Duodenal mucosa (tissue), 2 donors: ENCODE measurements at regions not wholly inside any gene's neighbourhood (a gene's known extent, or its start where the extent isn't known, plus 50 kb on each side); places are given as distances from the start of the nearest gene placed in this dataset.

Experiments used
- H3K27ac ChIP-seq: one replicate; pipeline ENCODE4 v1.7.0; 2013; ENCODE audit warnings: low read depth, low read length
- H3K27me3 ChIP-seq, 2 donors: one replicate each; pipeline ENCODE4 v1.7.0; 2013; ENCODE audit warnings: low read length in 2 of 2, control low read depth in 1 of 2; ENCODE audit not compliant: insufficient read depth in 2 of 2, control insufficient read depth in 1 of 2
- H3K36me3 ChIP-seq, 2 donors: one replicate each; pipeline ENCODE4 v1.7.0; 2013; ENCODE audit warnings: low read length in 2 of 2, control low read depth in 1 of 2; ENCODE audit not compliant: insufficient read depth in 2 of 2, control insufficient read depth in 1 of 2
- H3K4me1 ChIP-seq, 2 donors: one replicate each; pipeline ENCODE4 v1.7.0; 2013; ENCODE audit warnings: low read length in 2 of 2, control low read depth in 1 of 2; ENCODE audit not compliant: insufficient read depth in 2 of 2, control insufficient read depth in 1 of 2
- H3K4me3 ChIP-seq, 2 donors: one replicate each; pipeline ENCODE4 v1.7.0; 2013; ENCODE audit warnings: low read length in 2 of 2, low read depth in 1 of 2
- H3K9ac ChIP-seq, 2 donors: one replicate each; pipeline ENCODE4 v1.7.0; 2013; ENCODE audit warnings: low read length in 2 of 2, low read depth in 1 of 2
- H3K9me3 ChIP-seq, 2 donors: one replicate each; pipeline ENCODE4 v1.7.0; 2013; ENCODE audit warnings: low read length in 2 of 2, control low read depth in 1 of 2; ENCODE audit not compliant: control insufficient read depth in 1 of 2

DNA sequence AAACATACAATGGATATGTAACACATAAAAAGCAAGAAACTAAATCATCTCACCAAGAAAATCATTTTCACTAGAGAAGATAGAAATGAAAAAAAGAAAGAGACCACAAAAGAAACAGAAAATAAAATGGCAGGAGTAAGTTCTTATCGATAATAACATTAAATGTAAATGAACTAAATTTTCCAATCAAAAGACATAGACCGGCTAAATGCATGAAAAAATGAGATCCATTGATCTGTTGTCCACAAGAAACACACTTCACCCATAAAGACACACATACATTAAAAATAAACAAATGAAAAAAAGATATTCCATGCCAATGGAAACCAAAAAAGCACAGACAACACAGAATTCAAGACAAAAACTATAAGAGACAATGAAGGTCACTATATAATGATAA, 1771.9 kb downstream of the SI start:
- Histone ChIP-seq H3K9ac (no peak overlapping the region), H3K27ac (no peak overlapping the region), H3K4me1 (no peaks in the 10 kb centered on the region), H3K27me3 (no peaks in the 10 kb centered on the region), H3K4me3 (no peak overlapping the region), H3K36me3 (no peaks in the 10 kb centered on the region), H3K9me3 (peaks cover 8 to 11% of the 10 kb centered on the region in 2 donors)

DNA sequence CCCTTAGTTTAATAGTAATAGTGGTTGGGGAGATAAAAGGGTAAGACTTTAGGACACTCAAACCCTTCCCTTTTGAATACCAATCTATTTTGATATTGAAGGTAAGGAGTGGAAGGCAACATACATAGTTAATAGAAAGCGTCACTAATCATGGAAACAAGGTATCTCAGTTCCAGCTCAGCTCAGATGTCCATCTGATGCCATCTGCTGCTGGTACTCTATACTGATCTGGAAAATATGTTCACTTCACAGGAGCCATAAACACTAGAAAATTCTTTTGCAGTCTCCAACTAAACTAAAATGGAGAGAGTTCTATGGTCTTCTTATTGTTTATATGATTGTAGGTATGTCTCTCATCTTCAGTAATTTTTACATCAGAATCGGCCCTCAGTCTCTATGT, 1777.1 kb downstream of the OTOL1 start:
- H3K9ac ChIP-seq = no peak overlapping the region
- no peak overlapping the region for H3K27ac ChIP-seq
- no peak overlapping the region for H3K4me3 ChIP-seq
- H3K4me1 ChIP-seq = no peaks in the 10 kb centered on the region
- no peaks in the 10 kb centered on the region for H3K9me3 ChIP-seq
- no peaks in the 10 kb centered on the region for H3K36me3 ChIP-seq
- H3K27me3 ChIP-seq = no peaks in the 10 kb centered on the region

DNA sequence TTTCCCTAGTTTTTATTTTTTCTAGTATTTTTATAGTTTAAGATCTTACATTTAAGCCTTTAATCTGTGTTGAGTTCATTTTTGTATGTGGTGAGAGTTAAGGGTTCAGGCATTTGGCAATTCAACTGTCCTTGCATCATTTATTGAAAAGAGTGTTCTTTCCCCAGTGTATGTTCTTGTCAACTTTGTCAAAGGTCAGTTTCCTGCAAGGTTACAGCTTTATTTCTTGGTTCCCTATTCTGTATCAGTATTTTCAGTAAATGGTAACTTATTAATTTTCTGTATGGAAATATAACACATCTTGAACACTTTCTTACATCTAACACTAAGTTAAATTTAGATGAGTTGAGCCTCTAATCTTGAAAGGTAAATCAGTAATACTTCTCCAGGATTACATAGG, 1770.1 kb downstream of the OTOL1 start:
- Histone ChIP-seq H3K9ac (no peak overlapping the region), H3K4me1 (no peaks in the 10 kb centered on the region), H3K27ac (no peak overlapping the region), H3K9me3 (no peaks in the 10 kb centered on the region), H3K27me3 (no peaks in the 10 kb centered on the region), H3K36me3 (no peaks in the 10 kb centered on the region), H3K4me3 (no peak overlapping the region)

DNA sequence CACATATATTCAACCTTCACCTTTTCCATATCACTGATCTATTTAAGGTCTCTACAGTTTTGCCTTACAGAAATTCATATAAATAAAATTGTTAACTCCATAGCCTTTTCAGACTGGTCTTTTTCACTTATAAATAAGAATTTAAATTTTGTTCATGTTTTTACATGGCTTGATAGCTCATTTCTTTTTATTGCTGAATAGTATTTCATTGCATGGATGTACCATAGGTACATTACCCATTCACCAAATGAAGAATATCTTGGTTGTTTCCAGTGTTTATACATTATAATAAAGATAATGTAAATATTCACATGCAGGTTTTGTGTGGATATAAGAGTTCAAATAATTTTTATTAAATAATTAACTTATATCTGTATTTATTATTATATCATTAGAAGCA, 1765.0 kb downstream of the OTOL1 start:
- no peaks in the 10 kb centered on the region for H3K9me3 ChIP-seq
- H3K27ac ChIP-seq = no peak overlapping the region
- no peaks in the 10 kb centered on the region for H3K4me1 ChIP-seq
- no peaks in the 10 kb centered on the region for H3K27me3 ChIP-seq
- H3K36me3 ChIP-seq = no peaks in the 10 kb centered on the region
- H3K4me3 ChIP-seq = no peak overlapping the region
- H3K9ac ChIP-seq = no peak overlapping the region

DNA sequence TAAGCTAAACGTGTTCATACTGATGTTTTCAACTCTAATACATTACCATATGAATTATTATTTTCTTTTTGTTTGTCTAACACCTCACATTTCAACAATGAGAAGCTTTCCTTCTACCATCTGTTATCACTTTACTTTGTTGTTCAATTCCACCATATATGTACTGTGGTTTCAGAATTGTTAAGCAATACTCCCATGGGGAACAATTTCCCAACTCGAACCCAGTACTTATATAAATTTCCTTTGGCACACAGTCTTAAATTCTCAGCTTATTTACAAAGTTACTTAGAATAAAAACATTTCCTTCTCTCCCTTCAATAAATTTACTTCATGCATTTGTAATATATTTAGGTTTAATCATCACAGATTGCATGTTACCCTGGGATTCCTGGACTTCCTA, 1764.4 kb downstream of the OTOL1 start:
- Histone ChIP-seq H3K9ac (no peak overlapping the region), H3K36me3 (no peaks in the 10 kb centered on the region), H3K27ac (no peak overlapping the region), H3K4me1 (no peaks in the 10 kb centered on the region), H3K4me3 (no peak overlapping the region), H3K27me3 (no peaks in the 10 kb centered on the region), H3K9me3 (no peaks in the 10 kb centered on the region)

DNA sequence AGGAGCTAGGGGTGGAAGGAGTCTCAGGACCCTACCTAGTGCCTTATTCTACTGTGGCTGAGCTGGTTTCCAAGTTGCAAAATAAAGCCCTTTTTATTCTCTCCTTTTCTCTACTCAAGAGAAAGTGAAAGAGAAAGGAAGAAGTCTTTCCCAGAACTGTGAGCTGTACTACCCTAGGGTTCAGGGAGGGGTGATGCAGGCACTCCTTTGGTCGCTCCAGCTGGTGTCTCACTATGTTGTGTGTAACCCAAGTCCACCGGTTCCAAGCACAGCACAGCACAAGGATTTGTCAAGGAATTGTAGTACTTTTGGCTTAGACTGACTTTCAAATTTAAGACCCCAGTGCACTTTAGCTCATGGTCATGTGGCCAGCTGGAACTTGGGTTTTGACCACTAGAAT, 1721.7 kb downstream of the OTOL1 start:
- Histone ChIP-seq H3K4me3 (no peak overlapping the region), H3K27me3 (no peaks in the 10 kb centered on the region), H3K9ac (no peak overlapping the region), H3K36me3 (no peaks in the 10 kb centered on the region), H3K4me1 (no peaks in the 10 kb centered on the region), H3K27ac (no peak overlapping the region), H3K9me3 (peaks cover 0 to 8% of the 10 kb centered on the region in 2 donors)

DNA sequence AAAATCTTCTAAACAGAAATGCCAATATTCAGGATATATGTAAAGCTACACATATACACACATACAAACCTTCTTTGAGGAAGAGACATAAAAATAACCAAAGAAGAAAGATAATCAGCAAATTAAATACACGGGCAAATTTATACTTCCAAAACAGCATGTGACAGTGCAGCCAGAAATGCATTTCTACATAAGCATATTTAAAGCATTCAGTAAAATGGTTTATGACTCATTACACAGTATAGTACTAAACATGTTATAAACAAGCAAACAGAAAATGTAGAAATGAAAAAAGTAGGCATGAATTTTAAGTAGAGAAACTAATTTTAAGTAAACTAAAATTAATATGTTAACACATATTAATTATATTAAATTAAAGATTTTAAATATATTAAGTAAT, 1717.2 kb downstream of the OTOL1 start:
- Histone ChIP-seq H3K4me3 (no peak overlapping the region), H3K27me3 (no peaks in the 10 kb centered on the region), H3K4me1 (no peaks in the 10 kb centered on the region), H3K9ac (no peak overlapping the region), H3K9me3 (peaks cover 0 to 4% of the 10 kb centered on the region in 2 donors), H3K36me3 (no peaks in the 10 kb centered on the region), H3K27ac (no peak overlapping the region)

DNA sequence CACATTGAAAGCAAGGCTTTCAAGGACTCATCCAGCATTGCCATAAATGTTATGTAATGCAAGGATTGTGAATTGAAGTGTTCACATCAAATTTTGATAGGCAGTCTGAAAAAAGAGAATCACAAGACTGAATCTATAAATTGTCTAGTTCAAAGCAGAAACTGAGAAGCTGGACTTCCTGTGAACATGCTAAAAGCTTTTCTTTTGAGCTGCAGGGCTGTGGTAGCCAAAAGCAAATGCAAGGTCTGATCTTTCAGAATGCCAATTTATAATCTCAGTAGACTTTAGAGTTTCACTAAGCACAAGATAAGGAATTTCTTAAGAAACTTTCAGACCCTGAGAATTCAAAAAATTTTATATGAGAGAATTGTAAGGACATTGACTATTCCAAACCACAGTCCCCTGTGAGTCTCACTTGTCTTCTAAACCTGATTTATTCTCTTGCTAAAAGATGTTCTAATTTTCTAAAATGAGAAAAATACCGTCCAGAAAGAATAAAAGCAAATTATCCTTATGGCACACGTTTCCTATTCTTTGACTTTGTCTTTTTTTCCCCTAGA, 1700.3 kb downstream of the OTOL1 start:
- no peak overlapping the region for H3K27ac ChIP-seq
- no peak overlapping the region for H3K9ac ChIP-seq
- no peak overlapping the region for H3K4me3 ChIP-seq
- H3K36me3 ChIP-seq = no peaks in the 10 kb centered on the region
- peaks cover 0 to 8% of the 10 kb centered on the region in 2 donors for H3K9me3 ChIP-seq
- H3K27me3 ChIP-seq = no peaks in the 10 kb centered on the region
- no peaks in the 10 kb centered on the region for H3K4me1 ChIP-seq

DNA sequence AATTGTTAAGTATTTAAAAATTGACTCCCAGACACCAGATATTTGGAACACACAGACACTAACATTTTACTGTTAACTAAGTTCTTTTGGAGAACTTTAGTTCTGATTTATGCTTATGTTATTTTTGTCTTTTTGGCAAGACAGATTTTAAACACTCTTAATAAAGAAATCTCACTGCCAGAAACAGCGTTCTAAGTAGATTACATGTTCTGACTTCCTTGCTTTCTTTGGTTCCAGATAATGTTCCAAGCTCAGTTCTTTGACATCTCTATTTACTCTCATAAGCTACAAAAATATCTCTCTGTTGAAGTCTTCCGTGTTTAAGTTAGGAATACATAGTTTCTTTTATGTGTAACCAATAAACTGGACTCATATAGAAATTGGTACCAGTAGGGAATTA, 1699.6 kb downstream of the OTOL1 start:
- H3K9me3 ChIP-seq = peaks cover 0 to 8% of the 10 kb centered on the region in 2 donors
- no peaks in the 10 kb centered on the region for H3K4me1 ChIP-seq
- H3K27ac ChIP-seq = no peak overlapping the region
- no peak overlapping the region for H3K9ac ChIP-seq
- no peak overlapping the region for H3K4me3 ChIP-seq
- no peaks in the 10 kb centered on the region for H3K36me3 ChIP-seq
- no peaks in the 10 kb centered on the region for H3K27me3 ChIP-seq

DNA sequence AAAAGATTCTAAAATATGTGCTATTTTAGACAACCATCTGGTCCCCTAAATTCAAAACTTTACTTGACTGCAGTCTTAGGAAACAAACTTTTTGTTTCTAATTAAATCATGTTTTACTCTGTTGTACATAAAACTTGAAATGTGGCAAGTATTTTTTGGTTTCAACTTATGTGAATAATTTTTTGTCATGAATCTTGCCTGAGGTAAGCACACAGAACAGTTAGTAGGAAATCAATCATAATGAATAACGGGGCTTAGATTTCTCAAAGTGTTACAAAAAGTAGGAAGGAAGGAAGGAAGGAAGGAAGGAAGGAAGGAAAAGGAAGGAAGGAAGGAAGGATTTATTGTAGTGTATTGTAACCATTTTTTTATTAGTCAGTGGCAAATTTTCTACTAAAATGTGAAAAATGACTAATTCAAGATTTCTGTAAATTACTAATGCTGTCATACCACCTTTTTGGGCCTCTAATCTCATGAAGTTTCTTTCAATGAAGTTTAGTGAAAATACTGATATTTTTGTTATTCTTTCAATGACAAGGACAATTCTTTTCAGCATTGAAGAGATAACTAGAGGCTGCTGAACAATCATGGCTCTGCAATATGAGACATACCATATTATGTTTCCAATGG, 1689.2 kb downstream of the OTOL1 start:
- Histone ChIP-seq H3K9me3 (peaks cover 4 to 5% of the 10 kb centered on the region in 2 donors), H3K27ac (no peak overlapping the region), H3K27me3 (no peaks in the 10 kb centered on the region), H3K4me1 (no peaks in the 10 kb centered on the region), H3K36me3 (no peaks in the 10 kb centered on the region), H3K9ac (no peak overlapping the region), H3K4me3 (no peak overlapping the region)
